GM18508 (cell line): ENCODE measurements at regions not wholly inside any gene's neighbourhood (a gene's known extent, or its start where the extent isn't known, plus 50 kb on each side); places are given as distances from the start of the nearest gene placed in this dataset.

Source experiments
- ATAC-seq: cut with Tn5 transposase; IDR thresholded peaks from one replicate; pipeline ENCODE4 v1.9.1; 2021; ENCODE audit warnings: moderate number of reproducible peaks; ENCODE audit not compliant: insufficient read depth, unreplicated experiment

GRCh38 chr5:161042443-161042842 is 190.4 kb upstream of the ATP10B start:
- no peak for ATAC-seq

- no peak for ATAC-seq
These were observed 188.8 kb upstream of the ATP10B start for GRCh38 chr5:161040818-161041217.

DNA sequence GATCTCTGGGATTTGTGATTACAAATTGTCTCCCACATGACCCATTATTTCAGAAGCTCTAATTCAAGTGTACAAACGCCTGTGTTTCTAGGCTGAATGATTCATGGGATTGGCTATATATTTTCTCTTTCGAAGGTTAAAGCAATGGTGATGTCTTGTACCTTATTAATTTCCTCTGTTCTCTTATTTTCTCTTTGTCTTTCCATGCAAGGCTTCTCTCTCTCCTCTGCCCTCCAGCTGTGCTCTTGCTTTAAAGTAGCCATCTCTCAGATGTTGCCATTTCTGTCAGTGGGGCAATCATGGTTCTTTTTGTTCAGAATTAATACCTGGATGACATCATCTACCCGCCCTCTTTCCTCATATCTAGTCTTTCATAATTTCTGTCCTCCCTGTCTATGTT is 184.3 kb upstream of the ATP10B start:
- ATAC-seq = no peak

GRCh38 chr5:161034451-161034850 is 182.4 kb upstream of the ATP10B start:
- no peak for ATAC-seq

- ATAC-seq = no peak
These were observed 178.2 kb upstream of the ATP10B start for GRCh38 chr5:161030229-161030628.

GRCh38 chr5:161027763-161028162 is 175.8 kb upstream of the ATP10B start:
- no peak for ATAC-seq

DNA sequence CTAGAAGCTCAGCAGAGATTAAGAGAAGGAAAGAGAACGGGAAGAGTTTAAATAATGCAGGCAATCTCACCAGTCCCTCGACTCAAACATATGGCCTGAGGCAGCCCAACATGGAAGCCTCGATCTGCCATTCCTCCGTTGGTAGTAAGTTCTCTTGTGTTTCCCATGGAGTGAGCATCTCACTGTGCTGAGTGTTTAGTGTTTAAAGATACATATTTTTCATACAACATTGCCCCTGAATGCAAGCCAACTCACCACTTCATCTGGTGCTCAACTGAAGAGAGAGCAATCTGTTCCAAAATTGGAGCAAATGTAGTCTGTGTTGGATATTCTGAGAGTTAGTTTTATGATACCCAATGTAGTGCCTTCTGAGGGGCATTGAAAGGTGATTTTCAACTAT is 171.5 kb upstream of the ATP10B start:
- no peak for ATAC-seq

DNA sequence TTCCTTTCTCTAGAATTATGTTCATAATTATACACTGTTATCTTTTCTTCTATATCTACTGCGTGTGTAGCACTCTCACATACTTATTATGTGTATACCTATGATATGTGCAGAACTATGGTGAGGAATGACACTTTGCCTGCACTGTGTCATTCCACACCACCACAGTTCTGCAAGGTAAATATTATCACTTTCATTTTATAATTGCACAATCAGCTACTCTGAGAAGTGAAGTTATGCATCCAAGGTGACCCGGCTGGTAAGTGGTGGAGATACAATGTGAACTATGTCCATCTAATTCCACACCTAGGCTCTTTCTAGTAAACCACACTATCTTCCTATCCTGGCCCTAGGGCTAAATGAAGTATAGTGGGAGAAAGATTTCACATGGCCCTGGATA is 170.1 kb upstream of the ATP10B start:
- no peak for ATAC-seq

DNA sequence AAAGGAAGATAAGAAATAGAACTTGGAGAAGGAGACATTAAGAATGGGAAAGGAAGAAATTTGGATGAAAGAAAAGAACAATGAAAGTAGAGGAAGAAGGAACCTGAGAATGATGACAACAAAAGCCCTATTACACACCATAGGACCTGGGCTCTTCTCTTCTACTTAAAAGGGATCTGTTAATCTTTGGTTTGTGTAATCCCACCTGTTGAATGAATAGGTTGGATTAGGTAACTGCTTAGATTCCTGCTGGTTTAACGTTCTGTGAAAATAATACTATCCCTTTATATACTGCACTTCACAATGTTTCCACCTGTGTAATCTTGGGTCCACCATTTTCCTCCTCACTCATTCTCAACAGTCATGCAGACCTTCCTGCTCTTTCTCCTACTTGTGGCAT is 157.8 kb upstream of the ATP10B start:
- no peak for ATAC-seq

GRCh38 chr5:161009194-161009593 is 157.2 kb upstream of the ATP10B start:
- no peak for ATAC-seq

GRCh38 chr5:161007879-161008278 is 155.9 kb upstream of the ATP10B start:
- no peak for ATAC-seq

DNA sequence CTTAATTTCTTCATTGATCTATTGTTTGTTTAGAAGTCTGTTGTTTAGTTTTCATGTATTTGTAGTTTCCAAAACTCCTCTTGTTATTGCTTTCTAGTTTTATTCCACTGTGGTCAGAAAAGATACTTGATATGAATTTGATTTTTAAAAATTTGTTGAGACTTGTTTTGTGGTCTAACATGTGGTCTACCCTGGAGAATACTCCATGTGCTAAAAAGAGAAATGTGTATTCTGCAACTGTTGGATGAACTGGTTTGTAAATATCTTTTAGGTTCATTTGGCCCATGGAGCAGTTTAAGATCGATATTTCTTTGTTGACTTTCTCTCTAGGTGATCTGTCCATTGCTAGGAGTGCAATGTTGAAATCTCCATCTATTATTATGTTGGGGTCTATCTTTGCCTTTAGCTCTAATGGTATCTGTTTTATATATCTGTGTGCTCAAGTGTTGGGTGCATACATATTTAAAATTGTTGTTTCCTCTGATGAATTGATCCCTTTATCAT is 150.6 kb upstream of the ATP10B start:
- ATAC-seq = no peak

- peak; percentile 68 for ATAC-seq
These were observed 149.6 kb upstream of the ATP10B start for GRCh38 chr5:161001604-161002003.

GRCh38 chr5:161001142-161001541 is 149.1 kb upstream of the ATP10B start:
- ATAC-seq = peak; percentile 17

DNA sequence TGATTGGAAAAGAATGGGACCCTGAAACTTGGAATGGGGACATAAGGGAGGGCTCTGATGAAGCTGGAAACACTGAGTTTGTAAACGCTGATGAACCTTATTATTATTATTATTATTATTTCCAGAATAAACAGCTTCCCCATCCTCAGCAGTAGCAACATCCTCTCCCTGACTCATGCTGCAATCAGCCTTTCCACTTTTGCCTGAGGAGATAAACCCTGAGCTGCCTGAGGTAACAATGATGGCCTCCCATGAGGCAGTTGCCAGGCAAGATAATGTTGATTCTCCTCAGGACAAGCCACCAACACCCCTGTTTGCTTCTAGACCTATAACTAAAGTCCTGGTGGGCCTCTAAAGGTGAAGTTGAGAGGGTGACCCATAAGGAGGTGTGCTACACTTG is 139.2 kb upstream of the ATP10B start:
- ATAC-seq = no peak

DNA sequence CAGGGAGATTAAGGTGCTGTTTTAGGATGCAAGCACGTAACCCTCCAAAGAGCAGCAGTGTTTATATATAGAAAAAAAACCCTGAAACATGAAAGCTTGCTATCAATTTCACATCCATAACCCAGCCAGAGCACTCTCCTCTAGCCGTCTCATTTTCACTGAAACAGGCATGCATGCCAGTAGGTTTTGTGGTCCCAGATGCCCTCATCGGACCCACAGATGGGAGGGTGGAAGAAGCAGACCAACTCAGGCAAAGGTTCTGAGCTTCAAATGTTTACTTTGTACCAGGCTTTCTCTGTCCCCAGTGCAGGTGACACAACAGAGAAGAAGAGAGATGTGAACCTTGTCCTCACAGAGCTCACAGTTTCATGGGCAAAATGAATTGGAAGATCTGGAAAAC is 127.4 kb upstream of the ATP10B start:
- no peak for ATAC-seq

GRCh38 chr5:160978944-160979343 is 126.9 kb upstream of the ATP10B start:
- ATAC-seq = no peak

- no peak for ATAC-seq
These were observed 124.2 kb upstream of the ATP10B start for GRCh38 chr5:160976181-160976580.

GRCh38 chr5:160970605-160971191 is 118.7 kb upstream of the ATP10B start:
- no peak for ATAC-seq

DNA sequence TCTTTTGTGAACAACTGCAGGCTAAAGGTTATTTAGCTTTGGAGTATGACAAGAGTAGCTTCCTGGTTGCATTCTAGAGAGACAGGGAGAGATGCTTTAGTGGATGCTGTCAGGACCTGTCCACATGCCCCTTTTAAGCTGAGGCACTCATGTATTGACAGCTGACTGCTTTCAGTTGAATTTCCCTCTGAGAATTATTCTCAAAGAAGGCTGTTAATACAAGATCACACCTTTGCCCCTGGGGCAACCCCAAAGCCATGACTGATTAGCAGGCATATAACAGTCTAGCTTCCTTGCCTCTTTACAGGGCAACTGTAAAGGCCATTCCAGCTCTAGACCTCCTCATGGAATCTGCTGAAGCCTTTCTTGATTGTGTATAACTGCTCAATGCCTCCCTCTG is 117.6 kb upstream of the ATP10B start:
- no peak for ATAC-seq

DNA sequence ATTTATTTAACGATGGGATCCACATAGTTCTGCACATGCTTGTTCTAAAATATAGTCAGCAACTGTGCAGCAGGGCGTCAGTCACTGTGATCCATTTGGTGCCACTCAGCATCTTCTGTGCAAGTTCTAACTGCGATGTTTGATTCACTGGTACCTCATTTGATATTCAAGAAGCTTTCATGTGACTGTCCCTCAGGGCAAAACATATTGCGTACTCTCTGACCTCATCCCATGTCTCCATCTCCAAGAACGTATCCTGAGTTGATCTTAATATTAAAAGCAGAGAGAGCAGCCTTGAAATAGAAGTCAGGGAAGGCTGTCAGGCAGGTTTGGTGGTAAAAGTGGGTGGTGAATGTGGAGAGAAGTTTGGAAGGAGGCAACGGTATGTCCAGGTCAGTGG is 116.5 kb upstream of the ATP10B start:
- ATAC-seq = no peak

DNA sequence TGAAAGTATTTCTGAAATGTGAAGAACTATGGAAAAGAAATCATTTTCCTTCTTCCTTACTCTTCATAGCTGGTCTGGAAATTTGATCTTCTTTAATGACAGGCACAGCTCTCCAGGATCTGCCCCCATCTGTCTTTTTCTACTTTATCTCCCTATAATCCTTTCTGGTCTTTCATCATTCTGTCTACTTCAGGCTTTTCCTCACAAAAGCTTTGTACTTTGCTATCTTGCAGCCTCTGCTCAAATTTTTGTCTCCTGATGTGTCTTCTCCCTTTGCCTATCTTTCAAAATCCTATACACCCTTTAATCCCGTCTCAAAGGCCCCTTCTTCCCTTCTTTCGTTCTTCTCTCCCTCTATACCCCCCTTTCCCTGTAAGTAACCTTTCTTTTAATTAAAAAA is 114.9 kb upstream of the ATP10B start:
- ATAC-seq = no peak

GRCh38 chr5:160961761-160962160 is 109.8 kb upstream of the ATP10B start:
- ATAC-seq = no peak
